ENCODE measurements at regions not wholly inside any gene's neighbourhood (a gene's known extent, or its start where the extent isn't known, plus 50 kb on each side); places are given as distances from the start of the nearest gene placed in this dataset.

GRCh38 chr13:81425286-81425685 is 1084.4 kb upstream of the SPRY2 start:
- H3K27ac Mint-ChIP-seq: no peak overlapping the region
- CTCF ChIA-PET: no interaction called here
- ATAC-seq (ENCODE audit: low read depth): no peak
- H3K4me1 ChIP-seq (ENCODE audit: control insufficient read depth in 2 of 2, insufficient read depth in 2 of 2, low read length in 2 of 2): no peaks in the 10 kb centered on the region
- no peaks in the 10 kb centered on the region for H3K4me1 Mint-ChIP-seq
- H2AFZ ChIP-seq (ENCODE audit: insufficient read depth, low read depth, low read length, poor library complexity, severe bottlenecking): no peak overlapping the region
- no peak for DNase-seq
- intact Hi-C loops (cut with micrococcal nuclease): no loop called here
- no peak overlapping the region for H3K9ac ChIP-seq (ENCODE audit: low read length)
- H3K4me2 ChIP-seq (replicated peaks; ENCODE audit: low read depth, low read length, poor library complexity, severe bottlenecking): no peak overlapping the region
- H3K27me3 ChIP-seq (replicated peaks in 1 of 4; ENCODE audit: control extremely low read depth in 1 of 4, control insufficient read depth in 3 of 4, insufficient read depth in 4 of 4, low read length in 3 of 4): no peaks in the 10 kb centered on the region
- H3K27ac ChIP-seq (ENCODE audit: low read length in 2 of 2): no peak overlapping the region
- no peak for TF ChIP-seq EZH2 (IDR thresholded peaks at IDR 0.05; ENCODE audit: borderline replicate concordance, insufficient read depth, low read depth, low read length, poor library complexity, severe bottlenecking)
- TF ChIP-seq CTCF (IDR thresholded peaks at IDR 0.05): no peak
- no peaks in the 10 kb centered on the region for H3K27me3 Mint-ChIP-seq
- no peaks in the 10 kb centered on the region for H3K79me2 ChIP-seq (ENCODE audit: control insufficient read depth, insufficient read depth, low read length)
- no peak overlapping the region for H3K4me3 ChIP-seq (ENCODE audit: control extremely low read depth in 1 of 5, extremely low read depth in 1 of 5, insufficient read depth in 1 of 5, low read depth in 2 of 5, low read length in 4 of 5)
- POLR2A ChIA-PET: no interaction called here
- H3K36me3 ChIP-seq (replicated peaks in 1 of 2; ENCODE audit: control extremely low read depth in 1 of 2, control insufficient read depth in 1 of 2, extremely low read depth in 1 of 2, insufficient read depth in 2 of 2, low read length in 1 of 2): no peaks in the 10 kb centered on the region
- no peak overlapping the region for H3K4me3 Mint-ChIP-seq
- no peaks in the 10 kb centered on the region for H4K20me1 ChIP-seq (ENCODE audit: control insufficient read depth, insufficient read depth, low read length, poor library complexity, severe bottlenecking)
- 80% methylated on average over 1 of the region's 2 CpGs for WGBS (ENCODE audit: insufficient coverage)
- no peaks in the 10 kb centered on the region for H3K9me3 Mint-ChIP-seq (ENCODE audit: insufficient read depth)
- H3K9me3 ChIP-seq (ENCODE audit: control extremely low read depth in 1 of 3, control insufficient read depth in 2 of 3, insufficient read depth in 1 of 3, low read length in 2 of 3): peaks cover 0 to 1% (median 0%) of the 10 kb centered on the region in 3 donors

GRCh38 chr13:81409284-81409683 is 1068.4 kb upstream of the SPRY2 start:
- Mint-ChIP-seq H3K4me1 (no peaks in the 10 kb centered on the region), H3K27ac (no peak overlapping the region), H3K9me3 (ENCODE audit: insufficient read depth) (peaks cover 2% of the 10 kb centered on the region), H3K4me3 (no peak overlapping the region), H3K27me3 (no peaks in the 10 kb centered on the region)
- ChIA-PET CTCF (no interaction called here), POLR2A (no interaction called here)
- Histone ChIP-seq H2AFZ (ENCODE audit: insufficient read depth, low read depth, low read length, poor library complexity, severe bottlenecking) (no peak overlapping the region), H3K79me2 (ENCODE audit: control insufficient read depth, insufficient read depth, low read length) (no peaks in the 10 kb centered on the region), H3K4me1 (ENCODE audit: control insufficient read depth in 2 of 2, insufficient read depth in 2 of 2, low read length in 2 of 2) (no peaks in the 10 kb centered on the region), H3K36me3 (replicated peaks in 1 of 2; ENCODE audit: control extremely low read depth in 1 of 2, control insufficient read depth in 1 of 2, extremely low read depth in 1 of 2, insufficient read depth in 2 of 2, low read length in 1 of 2) (no peaks in the 10 kb centered on the region), H3K4me3 (ENCODE audit: control extremely low read depth in 1 of 5, extremely low read depth in 1 of 5, insufficient read depth in 1 of 5, low read depth in 2 of 5, low read length in 4 of 5) (no peak overlapping the region), H3K9me3 (ENCODE audit: control extremely low read depth in 1 of 3, control insufficient read depth in 2 of 3, insufficient read depth in 1 of 3, low read length in 2 of 3) (peaks cover 0 to 5% (median 0%) of the 10 kb centered on the region in 3 donors), H3K4me2 (replicated peaks; ENCODE audit: low read depth, low read length, poor library complexity, severe bottlenecking) (no peak overlapping the region), H3K9ac (ENCODE audit: low read length) (no peak overlapping the region), H3K27ac (ENCODE audit: low read length in 2 of 2) (no peak overlapping the region), H3K27me3 (replicated peaks in 1 of 4; ENCODE audit: control extremely low read depth in 1 of 4, control insufficient read depth in 3 of 4, insufficient read depth in 4 of 4, low read length in 3 of 4) (no peaks in the 10 kb centered on the region), H4K20me1 (ENCODE audit: control insufficient read depth, insufficient read depth, low read length, poor library complexity, severe bottlenecking) (no peaks in the 10 kb centered on the region)
- intact Hi-C loops (cut with micrococcal nuclease): no loop called here
- no peak for ATAC-seq (ENCODE audit: low read depth)
- TF ChIP-seq EZH2 (IDR thresholded peaks at IDR 0.05; ENCODE audit: borderline replicate concordance, insufficient read depth, low read depth, low read length, poor library complexity, severe bottlenecking) (no peak), CTCF (IDR thresholded peaks at IDR 0.05) (no peak)
- DNase-seq: no peak
